WTC11 (cell line): ENCODE measurements at regions not wholly inside any gene's neighbourhood (a gene's known extent, or its start where the extent isn't known, plus 50 kb on each side); places are given as distances from the start of the nearest gene placed in this dataset.

ENCODE experiments used
- ATAC-seq: fragments of 200-7000 bp; cut with Tn5 transposase; 2 replicates; pipeline ENCODE4 v1.10.0; 2021; ENCODE audit warnings: mild to moderate bottlenecking, moderate library complexity
- CTCF ChIA-PET: fragments of 300-600 bp; sonication (Branson Sonifier 250); formaldehyde crosslinking; loops from one replicate; lab custom pipeline; 2021; ENCODE audit warnings: antibody characterized with exemption; lab: Charles Lee
- POLR2A ChIA-PET: fragments of 350-600 bp; sonication (Branson Sonifier 250); formaldehyde crosslinking; loops from one replicate; lab custom pipeline; 2021; ENCODE audit warnings: antibody characterized with exemption; lab: Charles Lee
- DNase-seq: peaks from one replicate; pipeline ENCODE4 v3.0.0; 2021; ENCODE audit warnings: low spot score
- H3K27ac Mint-ChIP-seq: 2 replicates; pipeline ENCODE4 v1.8.0; 2021; ENCODE audit warnings: mixed read lengths
- H3K27me3 Mint-ChIP-seq: 2 replicates; pipeline ENCODE4 v1.8.0; 2021; ENCODE audit warnings: low read depth, mild to moderate bottlenecking, moderate library complexity, mixed read lengths
- H3K36me3 Mint-ChIP-seq: 2 replicates; pipeline ENCODE4 v1.8.0; 2021; ENCODE audit warnings: mixed read lengths
- H3K4me1 Mint-ChIP-seq: 2 replicates; pipeline ENCODE4 v1.8.0; 2022; ENCODE audit warnings: mixed read lengths
- H3K4me3 Mint-ChIP-seq: 2 replicates; pipeline ENCODE4 v1.8.0; 2021; ENCODE audit warnings: mild to moderate bottlenecking, moderate library complexity, mixed read lengths
- H3K9me3 Mint-ChIP-seq: 2 replicates; pipeline ENCODE4 v1.8.0; 2021; ENCODE audit warnings: mixed read lengths
- FOXK1 ChIP-seq: sonication (generic); formaldehyde crosslinking; IDR thresholded peaks from 2 replicates; pipeline ENCODE4 v1.8.0; 2022; ENCODE audit warnings: mild to moderate bottlenecking, moderate library complexity, missing genetic modification reagents
- GRHL2 ChIP-seq: fragments of 250-450 bp; sonication (Bioruptor Pico); IDR thresholded peaks from 2 replicates; pipeline ENCODE4 v1.8.0; 2022; ENCODE audit warnings: mild to moderate bottlenecking, moderate library complexity; ENCODE audit not compliant: insufficient replicate concordance, severe bottlenecking
- IRF1 ChIP-seq: sonication (generic); formaldehyde crosslinking; IDR thresholded peaks from 2 replicates; pipeline ENCODE4 v1.8.0; 2023; ENCODE audit warnings: missing genetic modification reagents
- IRF2 ChIP-seq: sonication (generic); formaldehyde crosslinking; IDR thresholded peaks from 2 replicates; pipeline ENCODE4 v1.8.0; 2022; ENCODE audit warnings: low read depth, missing genetic modification reagents, borderline replicate concordance
- NFATC4 ChIP-seq: fragments of 250-450 bp; sonication (Bioruptor Pico); IDR thresholded peaks from 2 replicates; pipeline ENCODE4 v1.9.0; 2021; ENCODE audit warnings: mild to moderate bottlenecking
- PRRX2 ChIP-seq: fragments of 250-450 bp; sonication (Bioruptor Pico); IDR thresholded peaks from 2 replicates; pipeline ENCODE4 v1.8.0; 2021; ENCODE audit warnings: mild to moderate bottlenecking
- ZMAT4 ChIP-seq: fragments of 250-450 bp; sonication (Bioruptor Pico); IDR thresholded peaks from 2 replicates; pipeline ENCODE4 v1.9.0; 2021; ENCODE audit warnings: mild to moderate bottlenecking
- ZNF138 ChIP-seq: sonication (generic); formaldehyde crosslinking; conservative IDR thresholded peaks from 2 replicates; pipeline ENCODE4 v1.8.1; 2022; ENCODE audit warnings: mild to moderate bottlenecking, moderate library complexity, missing genetic modification reagents
- ZSCAN18 ChIP-seq: fragments of 250-450 bp; sonication (Bioruptor Pico); IDR thresholded peaks from 2 replicates; pipeline ENCODE4 v2.1.2; 2022; ENCODE audit warnings: mild to moderate bottlenecking, moderate library complexity
- TF ChIP-seq, protein P1 (sequence below): fragments of 250-450 bp; sonication (Bioruptor Pico); IDR thresholded peaks from 2 replicates; pipeline ENCODE4 v1.9.0; 2021; ENCODE audit warnings: mild to moderate bottlenecking, borderline replicate concordance
- TF ChIP-seq, protein P2 (sequence below): sonication (generic); formaldehyde crosslinking; conservative IDR thresholded peaks from 2 replicates; pipeline ENCODE4 v1.8.1; 2022; ENCODE audit warnings: mild to moderate bottlenecking, missing genetic modification reagents
- TF ChIP-seq, protein P3 (sequence below): sonication (generic); formaldehyde crosslinking; IDR thresholded peaks from 2 replicates; pipeline ENCODE4 v1.8.1; 2023; ENCODE audit warnings: mild to moderate bottlenecking, missing genetic modification reagents, borderline replicate concordance

DNA sequence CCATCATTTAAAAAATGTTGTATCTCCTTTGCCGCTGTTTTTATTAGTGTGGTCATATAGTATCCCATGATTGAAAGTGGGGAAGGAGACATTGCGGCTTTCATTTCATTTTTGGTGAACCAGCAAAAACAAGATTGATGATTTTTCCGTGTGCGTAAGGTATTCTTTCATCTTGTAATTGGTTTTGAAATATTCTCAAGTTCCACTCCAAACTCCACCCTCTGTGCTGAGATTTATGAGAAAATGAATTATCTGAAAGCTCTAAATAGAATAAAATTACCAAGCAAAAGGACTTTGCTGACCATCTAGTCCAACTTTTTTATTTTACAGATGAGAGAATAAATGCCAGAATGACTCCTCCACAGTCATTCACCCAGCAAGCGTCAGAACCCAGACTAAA, 103.1 kb upstream of the MPDZ start (continued):
- TF ChIP-seq, protein P1, sequence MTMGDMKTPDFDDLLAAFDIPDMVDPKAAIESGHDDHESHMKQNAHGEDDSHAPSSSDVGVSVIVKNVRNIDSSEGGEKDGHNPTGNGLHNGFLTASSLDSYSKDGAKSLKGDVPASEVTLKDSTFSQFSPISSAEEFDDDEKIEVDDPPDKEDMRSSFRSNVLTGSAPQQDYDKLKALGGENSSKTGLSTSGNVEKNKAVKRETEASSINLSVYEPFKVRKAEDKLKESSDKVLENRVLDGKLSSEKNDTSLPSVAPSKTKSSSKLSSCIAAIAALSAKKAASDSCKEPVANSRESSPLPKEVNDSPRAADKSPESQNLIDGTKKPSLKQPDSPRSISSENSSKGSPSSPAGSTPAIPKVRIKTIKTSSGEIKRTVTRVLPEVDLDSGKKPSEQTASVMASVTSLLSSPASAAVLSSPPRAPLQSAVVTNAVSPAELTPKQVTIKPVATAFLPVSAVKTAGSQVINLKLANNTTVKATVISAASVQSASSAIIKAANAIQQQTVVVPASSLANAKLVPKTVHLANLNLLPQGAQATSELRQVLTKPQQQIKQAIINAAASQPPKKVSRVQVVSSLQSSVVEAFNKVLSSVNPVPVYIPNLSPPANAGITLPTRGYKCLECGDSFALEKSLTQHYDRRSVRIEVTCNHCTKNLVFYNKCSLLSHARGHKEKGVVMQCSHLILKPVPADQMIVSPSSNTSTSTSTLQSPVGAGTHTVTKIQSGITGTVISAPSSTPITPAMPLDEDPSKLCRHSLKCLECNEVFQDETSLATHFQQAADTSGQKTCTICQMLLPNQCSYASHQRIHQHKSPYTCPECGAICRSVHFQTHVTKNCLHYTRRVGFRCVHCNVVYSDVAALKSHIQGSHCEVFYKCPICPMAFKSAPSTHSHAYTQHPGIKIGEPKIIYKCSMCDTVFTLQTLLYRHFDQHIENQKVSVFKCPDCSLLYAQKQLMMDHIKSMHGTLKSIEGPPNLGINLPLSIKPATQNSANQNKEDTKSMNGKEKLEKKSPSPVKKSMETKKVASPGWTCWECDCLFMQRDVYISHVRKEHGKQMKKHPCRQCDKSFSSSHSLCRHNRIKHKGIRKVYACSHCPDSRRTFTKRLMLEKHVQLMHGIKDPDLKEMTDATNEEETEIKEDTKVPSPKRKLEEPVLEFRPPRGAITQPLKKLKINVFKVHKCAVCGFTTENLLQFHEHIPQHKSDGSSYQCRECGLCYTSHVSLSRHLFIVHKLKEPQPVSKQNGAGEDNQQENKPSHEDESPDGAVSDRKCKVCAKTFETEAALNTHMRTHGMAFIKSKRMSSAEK (CRISPR knock-in tag): no peak
- TF ChIP-seq ZSCAN18 (CRISPR knock-in tag): no peak

- no peak for TF ChIP-seq GRHL2
- TF ChIP-seq, protein P2, sequence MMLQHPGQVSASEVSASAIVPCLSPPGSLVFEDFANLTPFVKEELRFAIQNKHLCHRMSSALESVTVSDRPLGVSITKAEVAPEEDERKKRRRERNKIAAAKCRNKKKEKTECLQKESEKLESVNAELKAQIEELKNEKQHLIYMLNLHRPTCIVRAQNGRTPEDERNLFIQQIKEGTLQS (CRISPR knock-in tag): no peak
- TF ChIP-seq IRF2 (CRISPR knock-in tag): no peak
- TF ChIP-seq IRF1 (CRISPR knock-in tag): no peak
- TF ChIP-seq, protein P3, sequence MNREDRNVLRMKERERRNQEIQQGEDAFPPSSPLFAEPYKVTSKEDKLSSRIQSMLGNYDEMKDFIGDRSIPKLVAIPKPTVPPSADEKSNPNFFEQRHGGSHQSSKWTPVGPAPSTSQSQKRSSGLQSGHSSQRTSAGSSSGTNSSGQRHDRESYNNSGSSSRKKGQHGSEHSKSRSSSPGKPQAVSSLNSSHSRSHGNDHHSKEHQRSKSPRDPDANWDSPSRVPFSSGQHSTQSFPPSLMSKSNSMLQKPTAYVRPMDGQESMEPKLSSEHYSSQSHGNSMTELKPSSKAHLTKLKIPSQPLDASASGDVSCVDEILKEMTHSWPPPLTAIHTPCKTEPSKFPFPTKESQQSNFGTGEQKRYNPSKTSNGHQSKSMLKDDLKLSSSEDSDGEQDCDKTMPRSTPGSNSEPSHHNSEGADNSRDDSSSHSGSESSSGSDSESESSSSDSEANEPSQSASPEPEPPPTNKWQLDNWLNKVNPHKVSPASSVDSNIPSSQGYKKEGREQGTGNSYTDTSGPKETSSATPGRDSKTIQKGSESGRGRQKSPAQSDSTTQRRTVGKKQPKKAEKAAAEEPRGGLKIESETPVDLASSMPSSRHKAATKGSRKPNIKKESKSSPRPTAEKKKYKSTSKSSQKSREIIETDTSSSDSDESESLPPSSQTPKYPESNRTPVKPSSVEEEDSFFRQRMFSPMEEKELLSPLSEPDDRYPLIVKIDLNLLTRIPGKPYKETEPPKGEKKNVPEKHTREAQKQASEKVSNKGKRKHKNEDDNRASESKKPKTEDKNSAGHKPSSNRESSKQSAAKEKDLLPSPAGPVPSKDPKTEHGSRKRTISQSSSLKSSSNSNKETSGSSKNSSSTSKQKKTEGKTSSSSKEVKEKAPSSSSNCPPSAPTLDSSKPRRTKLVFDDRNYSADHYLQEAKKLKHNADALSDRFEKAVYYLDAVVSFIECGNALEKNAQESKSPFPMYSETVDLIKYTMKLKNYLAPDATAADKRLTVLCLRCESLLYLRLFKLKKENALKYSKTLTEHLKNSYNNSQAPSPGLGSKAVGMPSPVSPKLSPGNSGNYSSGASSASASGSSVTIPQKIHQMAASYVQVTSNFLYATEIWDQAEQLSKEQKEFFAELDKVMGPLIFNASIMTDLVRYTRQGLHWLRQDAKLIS (CRISPR knock-in tag): no peak
- TF ChIP-seq FOXK1: no peak
- TF ChIP-seq ZMAT4 (CRISPR knock-in tag): no peak
- TF ChIP-seq ZNF138: no peak
- Mint-ChIP-seq H3K4me3 (no peak overlapping the region), H3K4me1 (no peaks in the 10 kb centered on the region), H3K9me3 (peaks cover 28% of the 10 kb centered on the region), H3K36me3 (peaks cover 15% of the 10 kb centered on the region), H3K27ac (no peak overlapping the region), H3K27me3 (no peaks in the 10 kb centered on the region)
- POLR2A ChIA-PET: no interaction called here
- ATAC-seq: no peak
- CTCF ChIA-PET: no interaction called here
- DNase-seq: no peak
Measured at GRCh38 chr9:13380903-13381302, 101.4 kb upstream of the MPDZ start.

GRCh38 chr9:13378154-13378553, 98.7 kb upstream of the MPDZ start:
- Mint-ChIP-seq H3K4me3 (no peak overlapping the region), H3K36me3 (no peaks in the 10 kb centered on the region), H3K9me3 (peaks cover 4% of the 10 kb centered on the region), H3K27me3 (no peaks in the 10 kb centered on the region), H3K27ac (no peak overlapping the region), H3K4me1 (no peaks in the 10 kb centered on the region)
- ChIA-PET POLR2A (no interaction called here), CTCF (no interaction called here)
- ATAC-seq: no peak
- DNase-seq: no peak
- TF ChIP-seq PRRX2 (CRISPR knock-in tag) (no peak), NFATC4 (CRISPR knock-in tag) (no peak), IRF2 (CRISPR knock-in tag) (no peak)
